Stimulated activated effector memory CD8-positive, alpha-beta T cell treated with anti-CD3 and anti-CD28 coated beads, Interleukin-12 subunit alpha, Interleukin-12 subunit beta, amount 100 ng/mL, for 72 hours (primary cell): ENCODE measurements at regions not wholly inside any gene's neighbourhood (a gene's known extent, or its start where the extent isn't known, plus 50 kb on each side); places are given as distances from the start of the nearest gene placed in this dataset.

Experiments
- ATAC-seq: fragments of 150-1000 bp; cut with Tn5 transposase; 2 replicates; pipeline ENCODE4 v1.10.0; 2021
- DNase-seq, 2 donors: peaks; one replicate each; pipeline ENCODE4 v3.0.0; 2021 to 2022; ENCODE audit warnings: low spot score in 2 of 2
- H3K27ac Mint-ChIP-seq: one replicate; pipeline ENCODE4 v1.8.0; 2022; ENCODE audit warnings: mild to moderate bottlenecking, mixed read lengths
- H3K36me3 Mint-ChIP-seq: one replicate; pipeline ENCODE4 v1.8.0; 2022; ENCODE audit warnings: mild to moderate bottlenecking, mixed read lengths
- H3K4me1 Mint-ChIP-seq: one replicate; pipeline ENCODE4 v1.8.0; 2022; ENCODE audit warnings: mixed read lengths
- H3K4me3 Mint-ChIP-seq: one replicate; pipeline ENCODE4 v1.8.0; 2022; ENCODE audit warnings: mild to moderate bottlenecking, mixed read lengths
- H3K9me3 Mint-ChIP-seq: one replicate; pipeline ENCODE4 v1.8.0; 2022; ENCODE audit warnings: mixed read lengths

- DNase-seq (no peak), ATAC-seq (no peak)
- Mint-ChIP-seq H3K4me1 (no peaks in the 10 kb centered on the region), H3K4me3 (no peak overlapping the region), H3K27ac (no peak overlapping the region), H3K36me3 (no peaks in the 10 kb centered on the region), H3K9me3 (peaks cover 6% of the 10 kb centered on the region)
Observed at GRCh38 chr6:156126535-156126934, 650.6 kb upstream of the ARID1B start.

- H3K9me3 Mint-ChIP-seq = peaks cover 6% of the 10 kb centered on the region
- ATAC-seq = no peak
- no peak overlapping the region for H3K4me3 Mint-ChIP-seq
- no peak for DNase-seq
- H3K27ac Mint-ChIP-seq = no peak overlapping the region
- no peaks in the 10 kb centered on the region for H3K4me1 Mint-ChIP-seq
- no peaks in the 10 kb centered on the region for H3K36me3 Mint-ChIP-seq
Observed at GRCh38 chr6:156125844-156126243, 651.3 kb upstream of the ARID1B start.

- Mint-ChIP-seq H3K4me3 (no peak overlapping the region), H3K36me3 (no peaks in the 10 kb centered on the region), H3K27ac (no peak overlapping the region), H3K4me1 (no peaks in the 10 kb centered on the region), H3K9me3 (peaks cover 7% of the 10 kb centered on the region)
- no peak for DNase-seq
- no peak for ATAC-seq
Observed at GRCh38 chr6:156123731-156124130, 653.4 kb upstream of the ARID1B start.

DNA sequence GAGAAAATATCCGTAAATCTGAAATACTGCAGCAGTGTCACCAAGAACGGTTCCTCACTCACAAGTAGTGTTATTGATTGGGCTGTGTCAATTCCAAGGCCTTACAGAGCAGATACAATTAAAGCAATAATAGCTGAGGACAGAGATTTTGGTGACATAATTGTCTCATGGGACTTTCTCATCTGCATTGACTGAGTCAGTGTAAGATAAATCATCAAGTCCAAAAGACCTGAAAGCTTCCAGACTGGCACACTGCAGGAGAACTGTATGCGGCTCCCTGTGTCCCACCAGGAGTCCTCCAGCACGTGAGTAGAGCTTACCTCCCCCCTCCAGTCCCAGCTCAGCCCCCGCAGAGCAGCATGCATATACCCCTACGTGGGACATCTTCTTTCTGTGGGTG, 655.2 kb upstream of the ARID1B start:
- DNase-seq (no peak), ATAC-seq (no peak)
- Mint-ChIP-seq H3K9me3 (peaks cover 9% of the 10 kb centered on the region), H3K27ac (no peak overlapping the region), H3K4me1 (no peaks in the 10 kb centered on the region), H3K4me3 (no peak overlapping the region), H3K36me3 (no peaks in the 10 kb centered on the region)

DNA sequence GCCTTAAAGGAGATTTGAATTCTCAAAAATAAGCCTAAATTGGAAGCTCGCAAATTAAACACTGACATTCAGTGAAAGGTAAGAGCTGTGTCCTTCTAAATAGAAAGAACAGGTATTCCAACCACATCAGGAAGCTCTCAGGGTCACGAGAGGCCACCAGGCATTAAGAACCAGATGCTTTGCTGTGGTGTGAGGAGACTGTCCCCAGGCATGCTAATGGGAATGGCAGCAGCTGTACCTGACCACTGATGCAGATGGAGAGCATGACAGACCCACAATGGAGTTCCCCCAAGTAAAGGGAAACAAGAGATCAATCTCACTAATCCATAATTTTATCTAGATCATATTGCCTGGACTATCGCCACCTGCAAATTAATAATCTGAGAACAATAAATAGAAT, 658.9 kb upstream of the NOX3 start:
- no peak overlapping the region for H3K27ac Mint-ChIP-seq
- no peaks in the 10 kb centered on the region for H3K4me1 Mint-ChIP-seq
- no peak overlapping the region for H3K4me3 Mint-ChIP-seq
- ATAC-seq = no peak
- H3K9me3 Mint-ChIP-seq = peaks cover 4% of the 10 kb centered on the region
- no peak for DNase-seq
- no peaks in the 10 kb centered on the region for H3K36me3 Mint-ChIP-seq

GRCh38 chr6:156113631-156114030, 658.0 kb upstream of the NOX3 start:
- DNase-seq (no peak), ATAC-seq (no peak)
- H3K27ac Mint-ChIP-seq = no peak overlapping the region
- H3K4me3 Mint-ChIP-seq = no peak overlapping the region
- no peaks in the 10 kb centered on the region for H3K4me1 Mint-ChIP-seq
- H3K9me3 Mint-ChIP-seq = peaks cover 1% of the 10 kb centered on the region
- no peaks in the 10 kb centered on the region for H3K36me3 Mint-ChIP-seq

GRCh38 chr6:156111913-156112312, 656.3 kb upstream of the NOX3 start:
- H3K27ac Mint-ChIP-seq = no peak overlapping the region
- no peak overlapping the region for H3K4me3 Mint-ChIP-seq
- DNase-seq = no peak
- no peak for ATAC-seq
- H3K9me3 Mint-ChIP-seq = no peaks in the 10 kb centered on the region
- H3K4me1 Mint-ChIP-seq = peaks cover 10% of the 10 kb centered on the region
- no peaks in the 10 kb centered on the region for H3K36me3 Mint-ChIP-seq

- H3K27ac Mint-ChIP-seq = no peak overlapping the region
- H3K9me3 Mint-ChIP-seq = no peaks in the 10 kb centered on the region
- no peak for ATAC-seq
- H3K4me1 Mint-ChIP-seq = peaks cover 12% of the 10 kb centered on the region
- DNase-seq = no peak
- H3K36me3 Mint-ChIP-seq = no peaks in the 10 kb centered on the region
- no peak overlapping the region for H3K4me3 Mint-ChIP-seq
Observed at GRCh38 chr6:156110249-156110648, 654.6 kb upstream of the NOX3 start.

- Mint-ChIP-seq H3K36me3 (no peaks in the 10 kb centered on the region), H3K9me3 (no peaks in the 10 kb centered on the region), H3K27ac (no peak overlapping the region), H3K4me3 (no peak overlapping the region), H3K4me1 (peaks cover 12% of the 10 kb centered on the region)
- DNase-seq (no peak), ATAC-seq (no peak)
Observed at GRCh38 chr6:156109713-156110112, 654.1 kb upstream of the NOX3 start.

DNA sequence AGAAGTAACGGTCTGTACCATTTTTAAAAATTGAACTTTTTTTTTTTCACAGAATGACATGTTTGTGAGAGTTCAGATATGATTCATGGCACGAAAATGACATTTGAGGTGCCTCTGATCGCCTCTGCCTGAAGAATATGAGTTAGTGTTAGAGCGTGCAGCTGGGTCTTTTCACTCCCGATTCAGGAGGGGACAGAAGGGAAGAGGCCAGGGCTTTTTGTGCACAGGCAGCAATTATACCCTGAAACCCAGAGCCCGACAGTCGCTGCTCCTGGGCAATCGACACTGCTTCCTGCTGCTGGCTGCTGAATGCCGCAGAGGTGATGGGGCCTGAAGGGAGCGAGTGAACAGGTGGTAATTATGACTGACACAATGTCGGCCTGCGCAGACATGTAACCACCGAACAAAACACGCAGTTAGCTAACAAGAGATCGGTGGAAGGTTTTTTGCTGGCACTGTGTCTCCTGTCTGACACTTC, 652.0 kb upstream of the NOX3 start:
- no peaks in the 10 kb centered on the region for H3K36me3 Mint-ChIP-seq
- H3K9me3 Mint-ChIP-seq = no peaks in the 10 kb centered on the region
- DNase-seq (no peak), ATAC-seq (peak; percentile 85)
- peak overlapping the region; percentile 47 for H3K27ac Mint-ChIP-seq
- peaks cover 12% of the 10 kb centered on the region for H3K4me1 Mint-ChIP-seq
- H3K4me3 Mint-ChIP-seq = peak overlapping the region; percentile 54

DNA sequence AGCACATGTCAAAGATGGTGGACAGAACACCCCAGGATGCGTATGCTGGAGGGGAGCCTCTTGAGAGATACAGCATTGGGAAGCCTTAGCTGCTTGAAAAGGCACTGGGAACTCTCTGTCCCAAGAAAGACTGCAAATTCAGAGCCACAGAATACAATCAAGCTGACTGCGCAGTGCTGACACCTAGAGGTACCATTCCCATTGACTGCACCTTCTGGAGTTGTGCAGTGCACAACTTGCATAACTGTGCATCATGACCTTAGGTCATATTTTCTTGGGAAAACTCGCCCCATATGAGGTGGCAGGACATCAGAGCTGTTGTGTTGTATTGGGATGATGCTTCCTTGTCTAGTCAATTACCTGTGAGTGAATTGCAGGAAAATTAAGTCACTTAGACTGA, 646.5 kb upstream of the NOX3 start:
- H3K27ac Mint-ChIP-seq = no peak overlapping the region
- peaks cover 3% of the 10 kb centered on the region for H3K9me3 Mint-ChIP-seq
- H3K4me3 Mint-ChIP-seq = no peak overlapping the region
- peaks cover 4% of the 10 kb centered on the region for H3K4me1 Mint-ChIP-seq
- no peaks in the 10 kb centered on the region for H3K36me3 Mint-ChIP-seq
- no peak for ATAC-seq
- DNase-seq = no peak

- ATAC-seq (no peak), DNase-seq (no peak)
- H3K4me1 Mint-ChIP-seq = no peaks in the 10 kb centered on the region
- H3K36me3 Mint-ChIP-seq = no peaks in the 10 kb centered on the region
- H3K4me3 Mint-ChIP-seq = no peak overlapping the region
- H3K9me3 Mint-ChIP-seq = peaks cover 3% of the 10 kb centered on the region
- H3K27ac Mint-ChIP-seq = no peak overlapping the region
Observed at GRCh38 chr6:156098839-156099238, 643.2 kb upstream of the NOX3 start.

DNA sequence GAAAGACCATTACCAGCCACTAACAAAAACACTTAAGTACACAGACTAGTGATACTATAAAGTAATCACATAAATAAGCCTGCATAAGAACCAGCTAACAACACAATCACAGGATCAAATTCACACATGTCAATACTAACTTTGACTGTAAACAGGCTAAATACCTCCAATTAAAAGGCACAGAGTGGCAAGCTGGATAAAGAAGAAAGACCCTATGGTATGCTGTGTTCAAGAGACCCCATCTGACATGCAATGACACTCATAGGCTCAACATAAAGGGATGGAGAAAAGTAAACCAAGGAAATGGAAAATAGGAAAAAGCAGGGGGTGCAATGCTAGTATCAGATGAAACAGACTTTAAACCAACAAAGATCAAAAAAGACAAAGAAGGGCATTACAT, 631.8 kb upstream of the NOX3 start:
- ATAC-seq (no peak), DNase-seq (no peak)
- Mint-ChIP-seq H3K27ac (no peak overlapping the region), H3K4me1 (no peaks in the 10 kb centered on the region), H3K4me3 (no peak overlapping the region), H3K36me3 (no peaks in the 10 kb centered on the region), H3K9me3 (peaks cover 12% of the 10 kb centered on the region)

- Mint-ChIP-seq H3K4me3 (no peak overlapping the region), H3K9me3 (no peaks in the 10 kb centered on the region), H3K36me3 (no peaks in the 10 kb centered on the region), H3K4me1 (no peaks in the 10 kb centered on the region), H3K27ac (no peak overlapping the region)
- DNase-seq (no peak), ATAC-seq (no peak)
Observed at GRCh38 chr6:156082012-156082411, 626.4 kb upstream of the NOX3 start.

- DNase-seq (no peak), ATAC-seq (no peak)
- H3K27ac Mint-ChIP-seq = no peak overlapping the region
- H3K4me1 Mint-ChIP-seq = no peaks in the 10 kb centered on the region
- H3K9me3 Mint-ChIP-seq = no peaks in the 10 kb centered on the region
- H3K4me3 Mint-ChIP-seq = no peak overlapping the region
- no peaks in the 10 kb centered on the region for H3K36me3 Mint-ChIP-seq
Observed at GRCh38 chr6:156080371-156080770, 624.7 kb upstream of the NOX3 start.

GRCh38 chr6:156068881-156069280, 613.2 kb upstream of the NOX3 start:
- DNase-seq = no peak
- no peak for ATAC-seq
- H3K27ac Mint-ChIP-seq = no peak overlapping the region
- H3K9me3 Mint-ChIP-seq = no peaks in the 10 kb centered on the region
- no peaks in the 10 kb centered on the region for H3K36me3 Mint-ChIP-seq
- H3K4me3 Mint-ChIP-seq = no peak overlapping the region
- H3K4me1 Mint-ChIP-seq = no peaks in the 10 kb centered on the region

DNA sequence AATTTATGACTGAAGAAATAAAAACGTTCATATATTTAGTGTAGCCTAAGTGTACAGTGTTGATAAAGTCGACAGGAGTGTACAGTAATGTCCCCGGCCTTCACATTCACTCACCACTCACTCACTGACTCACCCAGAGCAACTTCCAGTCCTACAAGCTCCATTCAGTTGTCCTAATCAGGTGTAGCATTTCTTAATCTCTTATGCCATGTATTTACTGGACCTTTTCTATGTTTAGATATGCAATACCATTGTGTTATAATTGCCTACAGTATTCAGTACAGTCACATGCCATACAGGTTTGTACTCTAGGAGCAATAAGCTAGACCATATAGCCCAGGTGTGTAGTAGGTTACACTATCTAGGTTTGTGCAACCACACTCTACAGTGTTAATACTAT, 610.2 kb upstream of the NOX3 start:
- no peak overlapping the region for H3K27ac Mint-ChIP-seq
- H3K9me3 Mint-ChIP-seq = peaks cover 3% of the 10 kb centered on the region
- no peaks in the 10 kb centered on the region for H3K4me1 Mint-ChIP-seq
- no peak overlapping the region for H3K4me3 Mint-ChIP-seq
- ATAC-seq = no peak
- no peaks in the 10 kb centered on the region for H3K36me3 Mint-ChIP-seq
- no peak for DNase-seq
